ENCODE measurements at regions not wholly inside any gene's neighbourhood (a gene's known extent, or its start where the extent isn't known, plus 50 kb on each side); places are given as distances from the start of the nearest gene placed in this dataset.

DNA sequence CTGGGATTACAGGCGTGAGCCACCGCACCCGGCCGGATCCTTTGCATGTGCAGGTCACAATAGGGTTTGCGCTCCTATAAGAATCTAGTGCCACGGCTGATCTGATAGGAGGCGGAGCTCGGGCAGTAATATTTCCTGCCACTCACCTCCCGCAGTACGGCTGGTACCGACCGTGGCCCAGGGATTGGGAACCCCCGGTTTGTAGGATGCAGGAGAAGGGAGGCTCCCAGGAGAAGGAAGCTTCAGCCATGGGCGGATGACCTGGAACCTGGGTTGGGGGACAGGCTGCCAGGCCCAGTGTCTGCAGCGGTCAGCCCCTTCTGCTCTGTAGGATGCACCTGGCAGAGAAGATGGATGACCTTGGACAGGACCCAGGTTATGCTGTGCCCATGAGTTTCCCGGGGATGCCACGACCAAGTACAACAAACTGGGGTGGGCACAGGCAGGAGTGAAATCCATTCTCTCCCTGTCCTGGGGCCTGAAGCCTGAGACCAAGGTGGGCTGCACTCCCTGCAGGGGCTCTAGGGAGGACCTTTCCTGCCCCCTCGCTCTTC, 818.9 kb downstream of the BRD1 start:
- TF ChIP-seq, protein P1, sequence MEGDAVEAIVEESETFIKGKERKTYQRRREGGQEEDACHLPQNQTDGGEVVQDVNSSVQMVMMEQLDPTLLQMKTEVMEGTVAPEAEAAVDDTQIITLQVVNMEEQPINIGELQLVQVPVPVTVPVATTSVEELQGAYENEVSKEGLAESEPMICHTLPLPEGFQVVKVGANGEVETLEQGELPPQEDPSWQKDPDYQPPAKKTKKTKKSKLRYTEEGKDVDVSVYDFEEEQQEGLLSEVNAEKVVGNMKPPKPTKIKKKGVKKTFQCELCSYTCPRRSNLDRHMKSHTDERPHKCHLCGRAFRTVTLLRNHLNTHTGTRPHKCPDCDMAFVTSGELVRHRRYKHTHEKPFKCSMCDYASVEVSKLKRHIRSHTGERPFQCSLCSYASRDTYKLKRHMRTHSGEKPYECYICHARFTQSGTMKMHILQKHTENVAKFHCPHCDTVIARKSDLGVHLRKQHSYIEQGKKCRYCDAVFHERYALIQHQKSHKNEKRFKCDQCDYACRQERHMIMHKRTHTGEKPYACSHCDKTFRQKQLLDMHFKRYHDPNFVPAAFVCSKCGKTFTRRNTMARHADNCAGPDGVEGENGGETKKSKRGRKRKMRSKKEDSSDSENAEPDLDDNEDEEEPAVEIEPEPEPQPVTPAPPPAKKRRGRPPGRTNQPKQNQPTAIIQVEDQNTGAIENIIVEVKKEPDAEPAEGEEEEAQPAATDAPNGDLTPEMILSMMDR (IDR thresholded peaks at IDR 0.05; ENCODE audit: insufficient read depth, low read length, poor library complexity, severe bottlenecking), result no peak
- no peak for TF ChIP-seq EZH2phosphoT487 (conservative IDR thresholded peaks at IDR 0.05; ENCODE audit: low read length)
